ENCODE measurements at regions not wholly inside any gene's neighbourhood (a gene's known extent, or its start where the extent isn't known, plus 50 kb on each side); places are given as distances from the start of the nearest gene placed in this dataset.

DNA sequence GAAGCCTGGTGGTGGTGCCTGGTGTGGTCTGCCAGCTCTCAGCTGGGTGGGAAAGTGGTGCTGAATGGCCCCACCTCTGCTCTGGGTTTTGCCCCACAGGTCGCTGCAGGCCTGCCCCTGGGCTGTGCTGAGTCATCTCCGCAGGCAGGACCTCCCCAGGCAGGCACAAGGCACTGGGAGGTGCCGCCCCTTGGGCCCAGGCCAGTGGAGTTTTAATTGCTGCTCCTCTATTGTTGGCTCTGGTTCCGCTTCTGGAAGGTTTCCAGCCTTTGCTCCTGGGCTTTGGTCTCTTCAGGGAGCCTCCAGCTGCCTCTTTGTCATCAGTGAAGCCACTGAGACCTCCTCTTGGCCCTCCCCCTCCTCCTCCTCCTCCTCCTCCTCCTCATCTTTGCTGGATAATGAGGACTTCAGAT lies 180.3 kb upstream of the GRB10 start:
- peak in 2 of 56 donors; percentile 2 to 36 for DNase-seq

- DNase-seq: no peak
Observed at GRCh38 chr7:50962281-50962883, 179.7 kb upstream of the GRB10 start.

DNA sequence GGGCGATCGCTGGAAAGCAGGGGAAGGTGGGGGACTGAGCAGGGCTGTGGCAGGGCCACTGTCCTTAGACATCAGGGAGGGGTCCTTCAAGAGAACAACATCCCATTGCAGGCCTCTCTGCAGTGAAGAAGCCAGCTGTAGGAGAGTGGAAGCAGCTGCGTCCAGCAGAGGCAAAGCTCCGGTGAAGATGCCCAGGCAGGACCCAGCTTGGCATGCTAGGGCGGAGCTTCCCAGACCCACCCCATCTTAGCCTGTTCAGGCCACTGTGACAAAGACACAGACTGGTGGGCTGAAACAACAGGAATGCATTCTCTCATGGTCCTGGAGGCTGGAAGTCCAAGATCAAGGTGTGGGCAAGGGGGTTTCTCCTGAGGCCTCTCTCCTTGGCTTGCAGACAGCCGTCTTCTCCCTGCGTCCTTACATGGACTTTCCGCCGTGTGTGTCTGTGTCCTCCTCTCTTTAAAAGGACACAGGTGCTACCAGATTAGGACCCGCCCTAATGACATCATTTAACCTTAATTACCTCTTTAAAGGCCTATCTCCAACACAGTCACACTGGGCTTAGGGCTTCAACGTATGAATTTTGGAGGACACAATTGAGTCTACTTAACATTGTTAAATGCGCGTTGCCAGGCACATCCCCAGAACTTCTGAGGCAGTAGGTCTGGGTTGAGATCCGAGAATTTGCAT lies 178.1 kb upstream of the GRB10 start:
- DNase-seq: no peak

DNA sequence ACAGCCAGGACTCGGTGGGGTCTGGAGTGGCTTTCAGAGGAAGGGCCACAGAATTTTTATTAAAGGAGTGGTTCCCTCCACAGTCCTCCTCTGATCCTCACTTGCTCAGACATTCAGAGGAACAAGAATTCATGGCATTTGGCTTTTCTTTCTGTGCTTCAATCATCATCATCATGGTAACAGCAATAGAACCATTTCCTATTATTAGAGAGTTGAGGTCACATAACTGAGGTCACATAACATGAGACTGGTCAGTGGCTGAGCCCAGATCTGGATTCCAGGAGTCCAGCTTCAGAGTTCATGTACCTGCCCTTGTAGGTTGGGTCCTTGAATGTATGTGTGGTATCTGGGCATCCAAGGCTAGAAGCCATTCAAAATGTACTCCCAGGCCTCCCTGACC lies 177.3 kb upstream of the GRB10 start:
- no peak for DNase-seq

DNA sequence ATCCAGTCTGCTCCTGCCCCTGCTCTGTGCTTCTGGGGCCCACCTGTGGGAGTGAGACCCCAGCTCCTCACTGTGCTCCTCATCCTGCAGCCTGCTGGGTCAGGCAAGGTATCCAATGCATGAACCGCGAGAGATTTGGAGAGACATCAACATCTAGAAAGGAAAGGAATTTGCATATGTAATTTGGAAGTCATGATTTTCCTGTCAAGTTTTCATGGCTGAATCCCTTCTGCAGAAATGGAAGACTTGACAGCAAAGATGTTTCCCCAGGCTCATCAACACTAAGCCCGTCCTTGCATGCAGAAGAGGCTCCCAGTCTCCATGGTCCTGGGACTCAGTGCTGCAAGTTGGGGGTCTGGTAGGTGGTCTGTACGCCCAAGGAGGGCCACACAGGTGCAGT lies 176.9 kb upstream of the GRB10 start:
- DNase-seq: no peak

DNA sequence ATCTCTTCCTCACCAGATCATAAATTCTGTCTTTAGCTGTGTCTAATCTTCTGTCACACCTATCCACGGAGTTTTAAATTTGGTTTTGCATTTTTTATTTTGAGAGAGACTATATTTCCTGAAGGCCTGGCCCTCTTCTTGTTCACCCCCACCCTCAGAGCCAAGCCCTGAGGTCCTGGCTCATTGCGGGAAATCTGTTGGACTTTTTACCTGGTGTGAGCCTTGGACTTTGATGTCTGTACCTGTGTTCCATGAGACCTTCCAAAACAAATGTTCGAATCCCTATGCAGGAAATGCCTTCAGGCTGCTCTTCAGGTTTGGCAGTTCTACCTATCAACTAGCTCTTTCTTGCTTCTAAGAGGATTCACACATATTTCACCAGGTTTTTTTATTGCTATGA lies 175.2 kb upstream of the GRB10 start:
- DNase-seq: no peak

DNA sequence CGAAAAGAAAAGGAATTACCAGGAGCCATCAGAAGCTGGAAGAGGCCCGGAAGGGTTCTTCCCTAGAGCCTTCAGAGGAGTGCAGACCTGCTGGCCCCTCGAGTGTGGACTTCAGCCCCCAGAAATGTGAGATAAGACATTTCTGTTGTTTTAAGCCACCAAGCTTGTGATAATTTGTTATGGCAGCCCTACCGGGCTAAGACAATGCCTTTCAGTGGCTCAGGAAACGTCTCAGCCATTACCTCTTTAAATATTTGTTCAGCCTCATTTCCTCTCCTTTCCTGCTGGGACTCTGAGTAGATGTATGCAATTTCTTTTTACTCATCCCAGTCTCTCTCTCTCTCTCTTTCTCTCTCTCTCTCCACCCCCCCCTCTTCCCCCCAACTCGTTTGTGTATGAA lies 174.7 kb upstream of the GRB10 start:
- no peak for DNase-seq

- DNase-seq: no peak
Observed at GRCh38 chr7:50956522-50957155, 173.9 kb upstream of the GRB10 start.

DNA sequence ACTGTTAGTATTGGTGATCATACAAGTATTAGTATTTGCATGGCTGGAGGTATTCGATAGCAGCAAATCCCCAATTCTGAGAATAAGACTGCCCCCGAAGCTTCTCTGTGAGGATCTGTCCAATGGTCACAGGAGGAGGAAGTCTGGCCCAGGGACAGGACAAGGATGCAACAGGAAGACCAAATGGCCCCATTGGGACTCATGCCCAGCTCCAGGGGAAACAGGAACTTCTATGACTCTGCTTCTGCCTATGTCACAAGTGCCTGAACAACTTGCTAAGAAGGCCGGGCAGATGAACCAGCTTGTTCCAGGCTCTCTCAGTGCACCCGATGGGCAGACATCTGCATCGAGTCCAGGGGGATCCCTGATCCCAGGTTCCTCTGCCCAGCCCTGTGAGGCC lies 172.0 kb upstream of the GRB10 start:
- DNase-seq: no peak

- DNase-seq: no peak
Observed at GRCh38 chr7:50954245-50954644, 171.5 kb upstream of the GRB10 start.

- DNase-seq: no peak
Observed at GRCh38 chr7:50953820-50954219, 171.1 kb upstream of the GRB10 start.

- DNase-seq: no peak
Observed at GRCh38 chr7:50953303-50953702, 170.6 kb upstream of the GRB10 start.

DNA sequence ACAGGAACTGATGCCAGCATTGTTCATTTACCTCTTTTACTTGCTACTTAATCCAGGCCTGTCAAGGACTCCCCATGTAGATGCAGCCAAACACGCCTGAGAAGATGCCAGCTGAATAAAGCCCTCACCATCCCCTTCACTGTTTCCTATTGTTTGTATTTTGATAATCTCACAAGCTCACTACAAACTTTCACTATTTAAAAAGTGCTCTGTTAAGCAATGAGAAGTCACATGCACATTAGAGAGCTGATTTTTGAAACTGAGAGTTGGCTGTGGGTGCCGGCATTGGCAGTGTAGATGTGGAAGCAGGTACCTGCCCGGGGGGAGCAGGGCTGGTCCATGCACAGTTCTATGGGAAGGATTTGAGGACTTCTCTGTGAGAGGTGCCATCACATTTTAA lies 169.8 kb upstream of the GRB10 start:
- DNase-seq: no peak

DNA sequence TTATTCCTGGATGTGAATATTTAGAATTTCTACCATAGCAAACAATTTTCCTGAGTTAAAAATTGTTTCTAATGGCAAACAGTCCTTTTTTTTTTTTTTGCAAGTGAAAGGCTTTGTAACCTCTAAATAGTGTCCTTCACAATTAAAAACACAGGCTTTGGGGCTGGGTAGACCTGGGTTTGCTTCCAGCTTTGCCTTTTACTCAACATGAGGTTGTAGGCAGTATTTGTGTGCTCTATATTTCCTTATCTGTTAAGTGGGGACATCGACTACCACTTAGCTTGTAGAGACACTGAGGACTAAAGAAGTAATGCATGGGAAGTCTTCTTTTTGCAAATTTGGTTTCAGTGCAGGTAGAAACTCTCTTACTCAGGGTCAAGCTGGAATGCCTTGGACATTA lies 169.4 kb upstream of the GRB10 start:
- no peak for DNase-seq

- DNase-seq: no peak
Observed at GRCh38 chr7:50943482-50943881, 160.8 kb upstream of the GRB10 start.

- DNase-seq: no peak
Observed at GRCh38 chr7:50941525-50941924, 158.8 kb upstream of the GRB10 start.

DNA sequence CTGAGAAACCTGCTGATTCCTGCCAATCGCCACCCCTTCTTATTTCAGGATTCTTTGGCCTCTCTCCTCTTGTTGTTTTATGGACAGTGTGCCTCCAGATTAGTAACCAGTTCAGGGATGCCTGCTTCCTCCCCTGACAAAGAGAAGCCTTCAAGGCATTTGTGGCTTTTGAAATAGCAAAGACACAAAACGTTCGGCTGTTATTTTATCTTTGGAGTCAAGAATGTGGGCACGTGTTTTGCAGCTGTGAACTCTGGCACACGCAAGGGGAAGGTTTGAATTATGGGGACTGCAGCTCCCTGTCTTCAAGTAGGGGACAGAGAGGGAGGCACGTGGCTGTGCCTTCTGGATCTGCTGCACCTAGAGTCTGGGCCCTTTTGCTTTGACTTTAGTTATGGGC lies 157.9 kb upstream of the GRB10 start:
- DNase-seq: no peak

- no peak for DNase-seq
Observed at GRCh38 chr7:50939021-50939420, 156.3 kb upstream of the GRB10 start.

GRCh38 chr7:50937727-50938126 lies 155.0 kb upstream of the GRB10 start:
- DNase-seq: no peak

GRCh38 chr7:50926049-50926448 lies 143.4 kb upstream of the GRB10 start:
- DNase-seq: no peak

- DNase-seq: no peak
Observed at GRCh38 chr7:50923476-50923875, 140.8 kb upstream of the GRB10 start.

DNA sequence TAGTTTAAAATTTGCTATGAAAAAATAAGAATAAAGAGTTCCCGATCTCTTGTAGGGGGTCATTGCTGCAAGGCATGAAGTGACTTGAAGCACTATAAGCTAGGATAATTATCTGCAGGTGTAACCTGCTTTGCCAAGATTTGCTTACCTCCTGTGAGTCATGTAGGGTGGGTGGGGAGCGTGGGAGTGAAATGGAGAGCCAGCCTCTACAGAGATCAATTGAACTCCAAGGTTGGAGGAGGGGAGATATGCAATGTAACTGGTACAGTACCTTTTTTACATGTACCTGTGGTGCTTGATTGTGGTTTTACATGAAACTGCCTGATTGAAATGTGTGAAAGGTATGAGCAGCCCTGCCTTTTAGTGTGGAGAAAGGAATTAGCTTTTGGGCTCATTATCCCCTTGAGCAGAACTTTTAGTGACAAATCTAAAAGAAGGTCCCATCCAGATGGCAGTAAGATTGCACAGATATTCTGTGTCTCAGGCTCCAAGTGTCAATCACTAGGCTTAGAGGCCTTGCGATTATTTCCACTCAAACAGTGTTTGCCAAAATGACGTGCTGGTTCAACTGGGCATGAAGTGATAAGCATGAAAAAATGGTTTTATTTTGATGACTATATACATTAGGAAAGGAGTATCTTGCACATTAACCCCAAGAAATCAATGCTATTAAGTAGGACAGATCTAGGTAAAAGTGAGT lies 138.6 kb upstream of the GRB10 start:
- peak in 29 of 56 donors; percentile 3 to 76 (median 31) for DNase-seq

All from nucleus accumbens (tissue), 56 donors.